Loucy (cell line): ENCODE measurements at regions not wholly inside any gene's neighbourhood (a gene's known extent, or its start where the extent isn't known, plus 50 kb on each side); places are given as distances from the start of the nearest gene placed in this dataset.

Source experiments
- H2AFZ ChIP-seq: fragments of 200-600 bp; sonication (generic); 2 replicates; pipeline ENCODE4 v1.6.0; 2016; ENCODE audit warnings: antibody characterized with exemption, mild to moderate bottlenecking, low read length, moderate library complexity
- H3F3A ChIP-seq: fragments of 200-600 bp; 2 replicates; pipeline ENCODE4 v1.6.0; 2016; ENCODE audit warnings: antibody characterized with exemption, low read depth, mild to moderate bottlenecking
- H3K27me3 ChIP-seq: fragments of 200-600 bp; sonication (generic); 2 replicates; pipeline ENCODE4 v1.6.1; 2014; ENCODE audit warnings: low read length, mild to moderate bottlenecking; ENCODE audit not compliant: insufficient read depth, poor library complexity, severe bottlenecking
- H3K36me3 ChIP-seq: fragments of 200-600 bp; sonication (generic); 2 replicates; pipeline ENCODE4 v1.6.1; 2016; ENCODE audit warnings: low read length; ENCODE audit not compliant: insufficient read depth
- H3K4me1 ChIP-seq: fragments of 200-600 bp; sonication (generic); 2 replicates; pipeline ENCODE4 v1.5.1; 2014; ENCODE audit warnings: low read length, mild to moderate bottlenecking; ENCODE audit not compliant: insufficient read depth, poor library complexity, severe bottlenecking
- H3K4me2 ChIP-seq: fragments of 200-600 bp; sonication (generic); 2 replicates; pipeline ENCODE4 v1.6.0; 2014; ENCODE audit warnings: antibody characterized with exemption, low read length, low read depth, mild to moderate bottlenecking; ENCODE audit not compliant: poor library complexity, severe bottlenecking
- H3K4me3 ChIP-seq: fragments of 200-600 bp; sonication (generic); 2 replicates; pipeline ENCODE4 v1.5.1; 2014; ENCODE audit warnings: low read length, mild to moderate bottlenecking, mixed read lengths; ENCODE audit not compliant: poor library complexity, severe bottlenecking
- H3K79me2 ChIP-seq: fragments of 200-600 bp; sonication (generic); 2 replicates; pipeline ENCODE4 v1.6.1; 2014; ENCODE audit warnings: low read length; ENCODE audit not compliant: insufficient read depth
- H3K9ac ChIP-seq: fragments of 200-600 bp; sonication (generic); 2 replicates; pipeline ENCODE4 v1.6.0; 2014; ENCODE audit warnings: mild to moderate bottlenecking, low read depth, low read length, moderate library complexity; ENCODE audit not compliant: poor library complexity, severe bottlenecking
- H3K9me2 ChIP-seq: fragments of 200-600 bp; sonication (generic); replicated peaks from 2 replicates; pipeline ENCODE4 v1.6.1; 2016; ENCODE audit warnings: low read depth, low read length, mixed read lengths
- H3K9me3 ChIP-seq: fragments of 200-600 bp; sonication (generic); 2 replicates; pipeline ENCODE4 v1.6.1; 2014; ENCODE audit warnings: mild to moderate bottlenecking, antibody characterized with exemption, low read length, low read depth; ENCODE audit not compliant: insufficient read depth
- H4K20me1 ChIP-seq: fragments of 200-600 bp; sonication (generic); 2 replicates; pipeline ENCODE4 v1.6.0; 2014; ENCODE audit warnings: antibody characterized with exemption, low read length, mild to moderate bottlenecking; ENCODE audit not compliant: insufficient read depth, poor library complexity, severe bottlenecking
- EZH2phosphoT487 ChIP-seq: fragments of 200-600 bp; IDR thresholded peaks from 2 replicates; pipeline ENCODE4 v1.6.1; 2018; ENCODE audit warnings: antibody characterized with exemption, mild to moderate bottlenecking, moderate library complexity, borderline replicate concordance
- TF ChIP-seq, protein P1 (sequence below): fragments of 200-600 bp; sonication (generic); conservative IDR thresholded peaks from 2 replicates; pipeline ENCODE4 v1.5.1; 2014; ENCODE audit warnings: mild to moderate bottlenecking, antibody characterized with exemption, low read length

DNA sequence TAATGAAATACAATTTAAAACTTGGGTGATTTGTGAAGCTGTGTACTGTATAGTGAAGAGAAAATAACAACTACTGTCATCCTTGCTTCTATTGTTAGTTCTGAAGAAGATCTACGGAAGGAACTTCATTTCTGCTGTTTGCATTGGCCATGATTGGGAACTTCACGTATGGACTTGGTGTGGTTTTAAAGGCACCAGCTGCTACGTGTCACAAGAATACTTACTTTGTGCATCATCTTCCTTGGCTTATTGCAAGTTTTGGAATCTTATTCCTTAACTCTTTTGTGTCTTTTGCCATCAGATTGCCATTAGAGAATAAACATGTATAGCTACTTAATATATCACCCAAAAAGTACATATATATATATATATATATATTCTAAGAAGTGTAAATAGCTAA lies 75.0 kb upstream of the VEPH1 start:
- no peaks in the 10 kb centered on the region for H3K27me3 ChIP-seq
- H3F3A ChIP-seq = no peaks in the 10 kb centered on the region
- no peak overlapping the region for H3K9ac ChIP-seq
- no peaks in the 10 kb centered on the region for H3K9me2 ChIP-seq
- H3K36me3 ChIP-seq = no peaks in the 10 kb centered on the region
- no peaks in the 10 kb centered on the region for H4K20me1 ChIP-seq
- H3K4me2 ChIP-seq = no peak overlapping the region
- no peaks in the 10 kb centered on the region for H3K79me2 ChIP-seq
- H2AFZ ChIP-seq = no peak overlapping the region
- H3K9me3 ChIP-seq = no peaks in the 10 kb centered on the region
- TF ChIP-seq, protein P1, sequence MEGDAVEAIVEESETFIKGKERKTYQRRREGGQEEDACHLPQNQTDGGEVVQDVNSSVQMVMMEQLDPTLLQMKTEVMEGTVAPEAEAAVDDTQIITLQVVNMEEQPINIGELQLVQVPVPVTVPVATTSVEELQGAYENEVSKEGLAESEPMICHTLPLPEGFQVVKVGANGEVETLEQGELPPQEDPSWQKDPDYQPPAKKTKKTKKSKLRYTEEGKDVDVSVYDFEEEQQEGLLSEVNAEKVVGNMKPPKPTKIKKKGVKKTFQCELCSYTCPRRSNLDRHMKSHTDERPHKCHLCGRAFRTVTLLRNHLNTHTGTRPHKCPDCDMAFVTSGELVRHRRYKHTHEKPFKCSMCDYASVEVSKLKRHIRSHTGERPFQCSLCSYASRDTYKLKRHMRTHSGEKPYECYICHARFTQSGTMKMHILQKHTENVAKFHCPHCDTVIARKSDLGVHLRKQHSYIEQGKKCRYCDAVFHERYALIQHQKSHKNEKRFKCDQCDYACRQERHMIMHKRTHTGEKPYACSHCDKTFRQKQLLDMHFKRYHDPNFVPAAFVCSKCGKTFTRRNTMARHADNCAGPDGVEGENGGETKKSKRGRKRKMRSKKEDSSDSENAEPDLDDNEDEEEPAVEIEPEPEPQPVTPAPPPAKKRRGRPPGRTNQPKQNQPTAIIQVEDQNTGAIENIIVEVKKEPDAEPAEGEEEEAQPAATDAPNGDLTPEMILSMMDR = no peak
- no peak for TF ChIP-seq EZH2phosphoT487
- H3K4me1 ChIP-seq = no peaks in the 10 kb centered on the region
- H3K4me3 ChIP-seq = no peak overlapping the region

DNA sequence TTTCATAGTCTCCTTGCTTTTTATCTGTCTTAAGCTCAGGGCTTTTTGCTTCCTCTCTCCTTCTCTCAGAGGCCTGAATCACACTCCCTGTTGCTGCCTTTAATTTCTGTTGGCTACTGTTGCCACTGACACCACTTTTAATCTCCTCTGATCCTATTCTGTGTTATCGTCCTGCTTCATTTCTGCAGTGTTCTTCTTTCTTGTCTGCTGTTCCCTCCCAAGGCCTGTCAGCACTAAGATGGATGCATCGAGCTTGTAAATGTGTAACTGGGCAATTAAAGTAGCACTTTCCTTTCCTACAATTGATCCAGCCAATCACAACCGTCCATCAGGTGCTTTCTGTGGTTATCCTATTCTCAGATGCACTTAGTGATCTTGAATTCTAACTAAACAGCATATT lies 71.3 kb upstream of the VEPH1 start:
- H3K27me3 ChIP-seq = no peaks in the 10 kb centered on the region
- no peak overlapping the region for H2AFZ ChIP-seq
- TF ChIP-seq, protein P1 = no peak
- TF ChIP-seq EZH2phosphoT487 = no peak
- no peak overlapping the region for H3K4me2 ChIP-seq
- H3K4me1 ChIP-seq = no peaks in the 10 kb centered on the region
- H3K9ac ChIP-seq = no peak overlapping the region
- H3K9me2 ChIP-seq = no peaks in the 10 kb centered on the region
- H3K36me3 ChIP-seq = no peaks in the 10 kb centered on the region
- no peak overlapping the region for H3K4me3 ChIP-seq
- H3F3A ChIP-seq = no peaks in the 10 kb centered on the region
- no peaks in the 10 kb centered on the region for H3K79me2 ChIP-seq
- H3K9me3 ChIP-seq = no peaks in the 10 kb centered on the region
- no peaks in the 10 kb centered on the region for H4K20me1 ChIP-seq

DNA sequence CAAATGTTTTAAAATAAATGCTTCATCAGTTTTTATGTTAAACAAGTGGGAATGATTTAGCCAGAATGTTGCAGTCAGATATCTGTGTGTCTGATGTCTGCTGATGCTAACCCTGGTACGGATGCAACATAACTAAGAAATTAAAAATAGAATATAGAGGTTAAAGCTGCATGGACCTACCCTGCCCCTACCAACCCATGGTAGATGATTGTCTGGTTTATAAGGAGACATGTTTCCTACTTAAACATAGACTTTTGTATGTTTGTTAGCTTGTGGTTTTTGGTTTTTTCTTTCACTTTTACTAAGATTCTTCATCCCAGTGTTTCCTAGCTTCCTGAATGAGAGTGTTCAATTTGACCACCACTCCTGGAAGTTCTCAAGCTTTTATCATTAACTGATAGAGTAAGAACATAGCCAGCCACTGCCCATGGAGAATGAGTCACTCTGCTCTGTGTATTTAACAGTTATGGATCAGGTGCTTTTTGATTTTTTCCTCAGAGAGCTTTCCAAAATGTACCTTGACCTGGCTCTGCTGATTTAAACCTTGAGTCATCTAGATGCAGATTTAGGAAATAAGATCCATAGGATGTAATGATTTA lies 70.7 kb upstream of the VEPH1 start:
- H4K20me1 ChIP-seq = no peaks in the 10 kb centered on the region
- no peak overlapping the region for H3K4me3 ChIP-seq
- H3K36me3 ChIP-seq = no peaks in the 10 kb centered on the region
- TF ChIP-seq, protein P1 = no peak
- no peak for TF ChIP-seq EZH2phosphoT487
- no peaks in the 10 kb centered on the region for H3K9me3 ChIP-seq
- H3K4me2 ChIP-seq = no peak overlapping the region
- no peaks in the 10 kb centered on the region for H3K79me2 ChIP-seq
- no peaks in the 10 kb centered on the region for H3K4me1 ChIP-seq
- H3F3A ChIP-seq = no peaks in the 10 kb centered on the region
- no peaks in the 10 kb centered on the region for H3K9me2 ChIP-seq
- H3K9ac ChIP-seq = no peak overlapping the region
- no peak overlapping the region for H2AFZ ChIP-seq
- no peaks in the 10 kb centered on the region for H3K27me3 ChIP-seq
